ENCODE measurements at regions not wholly inside any gene's neighbourhood (a gene's known extent, or its start where the extent isn't known, plus 50 kb on each side); places are given as distances from the start of the nearest gene placed in this dataset.
A peak's percentile ranks its signal among the peaks of the same experiment; 100 is the strongest.

- DNase-seq (ENCODE audit: low spot score), result no peak
These were observed 200.0 kb upstream of the NCKAP5 start for GRCh38 chr2:133768256-133768655.

GRCh38 chr2:133768658-133769435 is 200.6 kb upstream of the NCKAP5 start:
- DNase-seq (ENCODE audit: low spot score), result no peak

GRCh38 chr2:133773854-133774653 is 205.8 kb upstream of the NCKAP5 start:
- peak; percentile 82 for DNase-seq (ENCODE audit: low spot score)

GRCh38 chr2:133774654-133775015 is 206.4 kb upstream of the NCKAP5 start:
- no peak for DNase-seq (ENCODE audit: low spot score)

GRCh38 chr2:133776936-133777573 is 208.8 kb upstream of the NCKAP5 start:
- DNase-seq (ENCODE audit: low spot score), result no peak

GRCh38 chr2:133777574-133777960 is 209.3 kb upstream of the NCKAP5 start:
- no peak for DNase-seq (ENCODE audit: low spot score)

- DNase-seq (ENCODE audit: low spot score), result peak; percentile 83
These were observed 212.1 kb upstream of the NCKAP5 start for GRCh38 chr2:133780099-133780996.

GRCh38 chr2:133780997-133781513 is 212.8 kb upstream of the NCKAP5 start:
- DNase-seq (ENCODE audit: low spot score), result no peak

GRCh38 chr2:133787207-133787606 is 218.9 kb upstream of the NCKAP5 start:
- DNase-seq (ENCODE audit: low spot score), result no peak

- DNase-seq (ENCODE audit: low spot score), result no peak
These were observed 219.4 kb upstream of the NCKAP5 start for GRCh38 chr2:133787651-133788050.

- DNase-seq (ENCODE audit: low spot score), result no peak
These were observed 220.1 kb upstream of the NCKAP5 start for GRCh38 chr2:133788386-133788785.

- DNase-seq (ENCODE audit: low spot score), result no peak
These were observed 221.5 kb upstream of the NCKAP5 start for GRCh38 chr2:133789743-133790142.

- DNase-seq (ENCODE audit: low spot score), result no peak
These were observed 222.4 kb upstream of the NCKAP5 start for GRCh38 chr2:133790711-133791110.

GRCh38 chr2:133791191-133791590 is 222.9 kb upstream of the NCKAP5 start:
- DNase-seq (ENCODE audit: low spot score), result no peak

GRCh38 chr2:133792223-133792622 is 224.0 kb upstream of the NCKAP5 start:
- DNase-seq (ENCODE audit: low spot score), result no peak

GRCh38 chr2:133794114-133794513 is 225.9 kb upstream of the NCKAP5 start:
- no peak for DNase-seq (ENCODE audit: low spot score)

- no peak for DNase-seq (ENCODE audit: low spot score)
These were observed 233.7 kb upstream of the NCKAP5 start for GRCh38 chr2:133801946-133802345.

GRCh38 chr2:133802409-133803039 is 234.3 kb upstream of the NCKAP5 start:
- DNase-seq (ENCODE audit: low spot score), result no peak

- no peak for DNase-seq (ENCODE audit: low spot score)
These were observed 238.3 kb upstream of the NCKAP5 start for GRCh38 chr2:133806564-133806963.

GRCh38 chr2:133809485-133809884 is 241.2 kb upstream of the NCKAP5 start:
- no peak for DNase-seq (ENCODE audit: low spot score)

- DNase-seq (ENCODE audit: low spot score), result no peak
These were observed 242.3 kb upstream of the NCKAP5 start for GRCh38 chr2:133810559-133810958.
